ENCODE measurements at regions not wholly inside any gene's neighbourhood (a gene's known extent, or its start where the extent isn't known, plus 50 kb on each side); places are given as distances from the start of the nearest gene placed in this dataset.

DNA sequence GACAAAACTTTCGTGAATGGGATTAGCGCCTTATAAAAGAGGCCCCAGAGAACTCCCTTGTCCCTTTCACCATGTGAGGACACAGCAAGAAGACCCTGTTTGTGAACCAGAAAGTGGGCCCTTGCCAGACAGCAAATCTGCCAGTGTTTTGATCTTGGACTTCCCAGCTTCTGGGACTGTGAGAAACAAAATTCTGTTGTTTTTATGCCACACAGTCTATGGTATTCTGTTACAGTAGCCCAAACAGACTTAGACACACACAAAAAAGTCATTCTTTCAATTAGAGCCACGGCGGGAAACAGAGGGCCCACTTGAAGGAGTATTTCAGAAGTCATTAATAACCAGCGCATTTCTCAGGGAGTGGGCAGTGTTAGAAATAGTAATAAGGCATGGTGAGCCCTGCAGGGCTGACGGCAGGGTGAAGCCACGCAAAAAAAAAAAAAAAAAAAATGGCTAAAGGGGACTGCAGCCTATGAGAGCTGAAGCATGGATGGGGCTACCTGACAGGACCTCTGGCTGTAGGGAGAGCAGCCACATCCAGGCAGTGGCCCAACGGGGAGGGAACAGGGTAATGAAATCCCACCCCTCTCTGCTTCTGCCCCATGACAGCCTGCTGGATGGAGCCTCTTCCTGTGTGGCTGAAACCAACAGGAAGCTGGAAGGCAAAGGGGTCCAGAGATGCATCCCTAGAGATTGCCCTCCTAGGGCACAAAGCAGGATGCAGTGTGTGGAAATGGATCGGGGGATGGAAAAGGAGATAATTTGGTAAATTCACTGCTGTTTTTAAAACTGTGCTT is 189.3 kb downstream of the KCNS3 start:
- Histone ChIP-seq H2AFZ (ENCODE audit: low read depth, low read length, severe bottlenecking) (no peak overlapping the region), H3K9me2 (replicated peaks; ENCODE audit: insufficient read depth, low read length) (no peaks in the 10 kb centered on the region)

GRCh38 chr2:18066894-18067293 is 188.4 kb downstream of the KCNS3 start:
- no peak overlapping the region for H3K9ac ChIP-seq (ENCODE audit: low read length)
- no peak for TF ChIP-seq CTCF (IDR thresholded peaks at IDR 0.05; ENCODE audit: insufficient read depth, low read length, poor library complexity, severe bottlenecking)
- TF ChIP-seq EZH2phosphoT487 (conservative IDR thresholded peaks at IDR 0.05; ENCODE audit: low read length): no peak
- H4K20me1 ChIP-seq (ENCODE audit: low read depth, low read length): no peaks in the 10 kb centered on the region

More for the DNA sequence above, 189.3 kb downstream of the KCNS3 start:
- Histone ChIP-seq H3K36me3 (ENCODE audit: low read length) (no peaks in the 10 kb centered on the region), H3K27ac (ENCODE audit: low read depth, low read length) (no peak overlapping the region), H3K27me3 (ENCODE audit: low read length) (peaks cover 2% of the 10 kb centered on the region; the same call in 1 of the 2 replicates), H3F3A (ENCODE audit: insufficient read depth) (no peaks in the 10 kb centered on the region), H3K9ac (ENCODE audit: low read length) (no peak overlapping the region), H3K79me2 (ENCODE audit: insufficient read depth, low read length) (no peaks in the 10 kb centered on the region), H3K4me2 (ENCODE audit: low read depth, low read length, poor library complexity, severe bottlenecking) (no peak overlapping the region), H4K20me1 (ENCODE audit: low read depth, low read length) (no peaks in the 10 kb centered on the region), H3K4me3 (ENCODE audit: insufficient read depth, low read length, poor library complexity, severe bottlenecking) (no peak overlapping the region), H3K9me3 (ENCODE audit: insufficient read depth, low read length) (no peaks in the 10 kb centered on the region)
- TF ChIP-seq EZH2phosphoT487 (conservative IDR thresholded peaks at IDR 0.05; ENCODE audit: low read length) (no peak), CTCF (IDR thresholded peaks at IDR 0.05; ENCODE audit: insufficient read depth, low read length, poor library complexity, severe bottlenecking) (no peak)

GRCh38 chr2:18066066-18066465 is 187.6 kb downstream of the KCNS3 start:
- H3K4me2 ChIP-seq (ENCODE audit: low read depth, low read length, poor library complexity, severe bottlenecking): no peak overlapping the region
- no peak overlapping the region for H2AFZ ChIP-seq (ENCODE audit: low read depth, low read length, severe bottlenecking)
- no peaks in the 10 kb centered on the region for H3F3A ChIP-seq (ENCODE audit: insufficient read depth)
- no peak overlapping the region for H3K27ac ChIP-seq (ENCODE audit: low read depth, low read length)
- H3K9ac ChIP-seq (ENCODE audit: low read length): no peak overlapping the region
- H3K79me2 ChIP-seq (ENCODE audit: insufficient read depth, low read length): no peaks in the 10 kb centered on the region
- H3K36me3 ChIP-seq (ENCODE audit: low read length): no peaks in the 10 kb centered on the region
- no peaks in the 10 kb centered on the region for H3K9me3 ChIP-seq (ENCODE audit: insufficient read depth, low read length)
- H3K9me2 ChIP-seq (replicated peaks; ENCODE audit: insufficient read depth, low read length): no peaks in the 10 kb centered on the region
- TF ChIP-seq EZH2phosphoT487 (conservative IDR thresholded peaks at IDR 0.05; ENCODE audit: low read length) (no peak), CTCF (IDR thresholded peaks at IDR 0.05; ENCODE audit: insufficient read depth, low read length, poor library complexity, severe bottlenecking) (no peak)
- peaks cover 2% of the 10 kb centered on the region; the same call in 1 of the 2 replicates for H3K27me3 ChIP-seq (ENCODE audit: low read length)
- no peaks in the 10 kb centered on the region for H4K20me1 ChIP-seq (ENCODE audit: low read depth, low read length)
- H3K4me3 ChIP-seq (ENCODE audit: insufficient read depth, low read length, poor library complexity, severe bottlenecking): no peak overlapping the region

More at GRCh38 chr2:18066894-18067293, 188.4 kb downstream of the KCNS3 start:
- H3K4me3 ChIP-seq (ENCODE audit: insufficient read depth, low read length, poor library complexity, severe bottlenecking): no peak overlapping the region
- H3K27me3 ChIP-seq (ENCODE audit: low read length): peaks cover 2% of the 10 kb centered on the region; the same call in 1 of the 2 replicates
- no peak overlapping the region for H3K27ac ChIP-seq (ENCODE audit: low read depth, low read length)
- no peaks in the 10 kb centered on the region for H3K79me2 ChIP-seq (ENCODE audit: insufficient read depth, low read length)
- no peaks in the 10 kb centered on the region for H3K9me2 ChIP-seq (replicated peaks; ENCODE audit: insufficient read depth, low read length)
- H3F3A ChIP-seq (ENCODE audit: insufficient read depth): no peaks in the 10 kb centered on the region
- H3K4me2 ChIP-seq (ENCODE audit: low read depth, low read length, poor library complexity, severe bottlenecking): no peak overlapping the region
- no peaks in the 10 kb centered on the region for H3K9me3 ChIP-seq (ENCODE audit: insufficient read depth, low read length)
- H2AFZ ChIP-seq (ENCODE audit: low read depth, low read length, severe bottlenecking): no peak overlapping the region
- no peaks in the 10 kb centered on the region for H3K36me3 ChIP-seq (ENCODE audit: low read length)
